Spleen (tissue), 11 donors: ENCODE measurements at regions not wholly inside any gene's neighbourhood (a gene's known extent, or its start where the extent isn't known, plus 50 kb on each side); places are given as distances from the start of the nearest gene placed in this dataset.

Source experiments
- DNase-seq: peaks from one replicate; pipeline ENCODE4 v3.0.0-alpha.2; 2020
- H3K27ac ChIP-seq, 8 donors: fragments of 200-600 bp; sonication (generic) in 7 of 8; 1 replicate in 4 of 8; 2 replicates in 4 of 8; pipeline versions ENCODE4 v1.5.0 to v1.8.0; 2016 to 2021; ENCODE audit warnings: inconsistent platforms in 4 of 8, mild to moderate bottlenecking in 4 of 8, moderate library complexity in 1 of 8
- H3K27me3 ChIP-seq, 7 donors: fragments of 200-600 bp; sonication (generic) in 6 of 7; replicated peaks in 1 of 7; 1 replicate in 4 of 7; 2 replicates in 3 of 7; pipeline versions ENCODE4 v1.5.0 to v1.8.0; 2016 to 2021; ENCODE audit warnings: inconsistent platforms in 3 of 7, mild to moderate bottlenecking in 1 of 7
- H3K36me3 ChIP-seq, 6 donors: fragments of 200-600 bp; sonication (generic) in 5 of 6; 1 replicate in 4 of 6; 2 replicates in 2 of 6; pipeline versions ENCODE4 v1.5.0 to v1.8.0; 2016 to 2021; ENCODE audit warnings: inconsistent platforms in 2 of 6
- H3K4me1 ChIP-seq, 6 donors: fragments of 200-600 bp; sonication (generic) in 5 of 6; 1 replicate in 3 of 6; 2 replicates in 3 of 6; pipeline versions ENCODE4 v1.5.0 to v1.8.0; 2016 to 2021; ENCODE audit warnings: inconsistent platforms in 3 of 6
- H3K4me3 ChIP-seq, 8 donors: fragments of 200-600 bp; sonication (generic) in 7 of 8; 1 replicate in 4 of 8; 2 replicates in 4 of 8; pipeline versions ENCODE4 v1.5.0 to v1.8.0; 2016 to 2021; ENCODE audit warnings: inconsistent platforms in 4 of 8, mild to moderate bottlenecking in 4 of 8, moderate library complexity in 2 of 8
- H3K9me3 ChIP-seq, 8 donors: fragments of 200-600 bp; sonication (generic) in 7 of 8; 1 replicate in 4 of 8; 2 replicates in 4 of 8; pipeline versions ENCODE4 v1.5.0 to v1.8.0; 2016 to 2021; ENCODE audit warnings: inconsistent platforms in 4 of 8
- CTCF ChIP-seq, 11 experiments: fragments of 200-600 bp in 7 of 11; fragments of 450-650 bp in 4 of 11; sonication (generic) in 4 of 11; IDR thresholded peaks in 8 of 11; conservative IDR thresholded peaks in 3 of 11; 1 replicate in 7 of 11; 2 replicates in 4 of 11; pipeline versions ENCODE4 v1.4.0 to v1.8.0; 2016 to 2021; ENCODE audit warnings: antibody characterized with exemption in 11 of 11, inconsistent platforms in 4 of 11, mild to moderate bottlenecking in 1 of 11
- POLR2A ChIP-seq, 3 donors: fragments of 450-650 bp; IDR thresholded peaks; one replicate each; pipeline ENCODE4 v1.5.1; 2017; ENCODE audit warnings: antibody characterized with exemption in 3 of 3, mild to moderate bottlenecking in 1 of 3
- POLR2AphosphoS5 ChIP-seq, 3 donors: sonication (generic); formaldehyde crosslinking; IDR thresholded peaks; one replicate each; pipeline ENCODE4 v1.5.1; 2017; ENCODE audit warnings: antibody characterized with exemption in 3 of 3
- whole genome bisulfite sequencing, 5 donors: extraction: QIAGEN DNeasy Blood & Tissue Kit in 3 of 5; methylation state at CpG; one replicate each; pipeline versions ENCODE4 v1.1.5 to v1.1.7; 2013 to 2018; 5-methylcytosine and 5-hydroxymethylcytosine counted together
- intact Hi-C: fragments of 100-400 bp; cut with DNase I; formaldehyde crosslinking; loops from one replicate; pipeline ENCODE4 v1.15.0; 2023; ENCODE audit warnings: low total_unique reads
- donor health status: healthy with polysubstance abuse.
- donor health status: DM: no; HTN: no; CAD: no; lungs with moderate emphysema.
- donor health status: DM: no; HTN: no; CAD: no.
- donor health status: Bipolar disorder and iron deficiency.
- donor health status: healthy.
- donor health status: DM: no; HTN: no; CAD: no.
- donor health status: DM: yes; HTN: yes; CAD: no.

- no peak overlapping the region for H3K27ac ChIP-seq
- 78 to 86% (median 82%) methylated on average over 6 of the region's 6 CpGs for WGBS, 5 donors
- peaks cover 0 to 5% (median 0%) of the 10 kb centered on the region in 8 donors for H3K9me3 ChIP-seq
- no peak overlapping the region for H3K4me3 ChIP-seq
- no peaks in the 10 kb centered on the region for H3K36me3 ChIP-seq
- no peaks in the 10 kb centered on the region for H3K27me3 ChIP-seq
- intact Hi-C loops = no loop called here
- TF ChIP-seq POLR2A (IDR thresholded peaks at IDR 0.05) (no peak), POLR2AphosphoS5 (IDR thresholded peaks at IDR 0.05) (no peak), CTCF (IDR thresholded peaks at IDR 0.05 in 8 of 11, conservative IDR thresholded peaks at IDR 0.05 in 3 of 11) (no peak)
- DNase-seq = no peak
- no peaks in the 10 kb centered on the region for H3K4me1 ChIP-seq
Measured at GRCh38 chr9:26229324-26230054, 551.2 kb upstream of the TUSC1 start.

GRCh38 chr9:26228273-26228672, 550.0 kb upstream of the TUSC1 start:
- H3K4me1 ChIP-seq = no peaks in the 10 kb centered on the region
- H3K36me3 ChIP-seq = no peaks in the 10 kb centered on the region
- no peak for TF ChIP-seq CTCF (IDR thresholded peaks at IDR 0.05 in 8 of 11, conservative IDR thresholded peaks at IDR 0.05 in 3 of 11)
- no peak for TF ChIP-seq POLR2A (IDR thresholded peaks at IDR 0.05)
- TF ChIP-seq POLR2AphosphoS5 (IDR thresholded peaks at IDR 0.05) = no peak
- H3K9me3 ChIP-seq = no peaks in the 10 kb centered on the region
- H3K27me3 ChIP-seq = no peaks in the 10 kb centered on the region
- DNase-seq = no peak
- H3K4me3 ChIP-seq = no peak overlapping the region
- H3K27ac ChIP-seq = no peak overlapping the region
- 45 to 61% (median 58%) methylated on average over 2 of the region's 2 CpGs for WGBS, 5 donors
- intact Hi-C loops = no loop called here

GRCh38 chr9:26221290-26221689, 543.0 kb upstream of the TUSC1 start:
- intact Hi-C loops = no loop called here
- Histone ChIP-seq H3K27me3 (no peaks in the 10 kb centered on the region), H3K9me3 (peaks cover 0 to 13% (median 0%) of the 10 kb centered on the region in 8 donors), H3K4me1 (no peaks in the 10 kb centered on the region), H3K27ac (no peak overlapping the region), H3K4me3 (no peak overlapping the region), H3K36me3 (no peaks in the 10 kb centered on the region)
- no peak for DNase-seq
- TF ChIP-seq POLR2A (IDR thresholded peaks at IDR 0.05) = no peak
- TF ChIP-seq CTCF (IDR thresholded peaks at IDR 0.05 in 8 of 11, conservative IDR thresholded peaks at IDR 0.05 in 3 of 11) = no peak
- no peak for TF ChIP-seq POLR2AphosphoS5 (IDR thresholded peaks at IDR 0.05)

DNA sequence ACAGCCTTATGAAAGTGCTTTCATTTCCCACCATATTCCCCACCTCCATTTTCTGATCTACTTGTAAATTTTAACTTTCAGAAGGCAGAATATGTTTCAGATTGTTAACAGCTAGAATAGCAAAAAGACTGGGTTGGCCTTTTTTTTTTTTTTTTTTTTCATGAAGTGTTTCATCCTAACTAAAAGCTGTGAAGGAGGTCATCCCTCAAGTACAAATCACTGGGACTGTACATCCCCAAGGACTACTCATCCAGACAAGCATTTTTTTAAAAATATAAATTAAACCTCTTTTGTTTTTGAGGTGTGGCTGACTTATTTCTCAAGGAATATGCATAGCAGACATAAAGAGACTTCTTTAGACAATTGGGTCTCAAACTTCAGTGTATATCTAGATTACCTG, 542.1 kb upstream of the TUSC1 start:
- no peak for TF ChIP-seq POLR2A (IDR thresholded peaks at IDR 0.05)
- TF ChIP-seq CTCF (IDR thresholded peaks at IDR 0.05 in 8 of 11, conservative IDR thresholded peaks at IDR 0.05 in 3 of 11) = no peak
- TF ChIP-seq POLR2AphosphoS5 (IDR thresholded peaks at IDR 0.05) = no peak
- no peaks in the 10 kb centered on the region for H3K27me3 ChIP-seq
- H3K27ac ChIP-seq = no peak overlapping the region
- no peaks in the 10 kb centered on the region for H3K4me1 ChIP-seq
- intact Hi-C loops = no loop called here
- no peaks in the 10 kb centered on the region for H3K36me3 ChIP-seq
- no peak overlapping the region for H3K4me3 ChIP-seq
- H3K9me3 ChIP-seq = peaks cover 0 to 18% (median 7%) of the 10 kb centered on the region in 8 donors
- DNase-seq = no peak
